GM12873 (cell line): ENCODE measurements at regions not wholly inside any gene's neighbourhood (a gene's known extent, or its start where the extent isn't known, plus 50 kb on each side); places are given as distances from the start of the nearest gene placed in this dataset.

ENCODE experiments used
- CTCF ChIP-seq: IDR thresholded peaks from 2 replicates; pipeline ENCODE4 v1.5.1; 2012; ENCODE audit warnings: low read depth, mild to moderate bottlenecking, moderate library complexity, low read length, control low read depth; ENCODE audit not compliant: insufficient read depth; ENCODE audit errors: missing control alignments

GRCh38 chr14:23694949-23695663 is 58.9 kb downstream of the DHRS2 start:
- TF ChIP-seq CTCF = no peak

GRCh38 chr14:23695664-23695999 is 59.5 kb downstream of the DHRS2 start:
- TF ChIP-seq CTCF = no peak

- TF ChIP-seq CTCF = no peak
Measured at GRCh38 chr14:23696701-23697239, 60.6 kb downstream of the DHRS2 start.

GRCh38 chr14:23697680-23698079 is 61.5 kb downstream of the DHRS2 start:
- TF ChIP-seq CTCF = no peak

- TF ChIP-seq CTCF = no peak
Measured at GRCh38 chr14:23702656-23703426, 66.7 kb downstream of the DHRS2 start.

- no peak for TF ChIP-seq CTCF
Measured at GRCh38 chr14:23704890-23705289, 68.7 kb downstream of the DHRS2 start.

GRCh38 chr14:23707415-23707814 is 71.3 kb downstream of the DHRS2 start:
- no peak for TF ChIP-seq CTCF
